ENCODE measurements at regions not wholly inside any gene's neighbourhood (a gene's known extent, or its start where the extent isn't known, plus 50 kb on each side); places are given as distances from the start of the nearest gene placed in this dataset.

GRCh38 chr14:83309833-83310232, 1776.2 kb upstream of the SEL1L start:
- H3K4me2 ChIP-seq, result no peak overlapping the region
- 1% methylated on average over 3 of the region's 3 CpGs for WGBS (ENCODE audit: missing lambda C conversion rate)
- ChIA-PET CTCF (no interaction called here), POLR2A (no interaction called here)
- no peak overlapping the region for H3K4me3 ChIP-seq
- no peaks in the 10 kb centered on the region for H3K4me1 ChIP-seq
- TF ChIP-seq TFCP2L1 (CRISPR knock-in tag; IDR thresholded peaks at IDR 0.05) (no peak), MAFK (IDR thresholded peaks at IDR 0.05; ENCODE audit: partially characterized antibody) (peak; percentile 47)
- no peak overlapping the region for H3K27ac ChIP-seq
- DNase-seq (ENCODE audit: low read depth in 1 of 2, low spot score in 1 of 2), result no peak
- ATAC-seq, result no peak
- no peak for FAIRE-seq
- H3K9me3 ChIP-seq, result no peaks in the 10 kb centered on the region; the same call in 2 of the 3 replicates

GRCh38 chr14:83312511-83312910, 1778.9 kb upstream of the SEL1L start:
- no peak for DNase-seq (ENCODE audit: low read depth in 1 of 2, low spot score in 1 of 2)
- H3K9me3 ChIP-seq, result no peaks in the 10 kb centered on the region; the same call in 2 of the 3 replicates
- no peaks in the 10 kb centered on the region for H3K4me1 ChIP-seq
- 4% methylated on average over 2 of the region's 2 CpGs for WGBS (ENCODE audit: missing lambda C conversion rate)
- ChIA-PET CTCF (no interaction called here), POLR2A (no interaction called here)
- H3K27ac ChIP-seq, result no peak overlapping the region
- H3K4me2 ChIP-seq, result no peak overlapping the region
- FAIRE-seq, result no peak
- H3K4me3 ChIP-seq, result no peak overlapping the region
- TF ChIP-seq ELK1 (IDR thresholded peaks at IDR 0.05; ENCODE audit: low read depth, low read length) (no peak), EP300 (IDR thresholded peaks at IDR 0.05) (no peak), EHMT2 (IDR thresholded peaks at IDR 0.05; ENCODE audit: low read depth) (no peak), RCOR1 (IDR thresholded peaks at IDR 0.05; ENCODE audit: low read depth, low read length) (no peak), BCL3 (IDR thresholded peaks at IDR 0.05) (no peak), GATA3 (IDR thresholded peaks at IDR 0.05; ENCODE audit: borderline replicate concordance) (no peak), KDM1A (IDR thresholded peaks at IDR 0.05; ENCODE audit: low read depth) (no peak), RNF2 (IDR thresholded peaks at IDR 0.05; ENCODE audit: borderline replicate concordance, low read depth) (no peak), NFE2L2 (conservative IDR thresholded peaks at IDR 0.05; ENCODE audit: low read length) (no peak), CTCF (IDR thresholded peaks at IDR 0.05) (no peak), NPAS2 (CRISPR knock-in tag; IDR thresholded peaks at IDR 0.05; ENCODE audit: borderline replicate concordance) (no peak), KDM5A (IDR thresholded peaks at IDR 0.05) (no peak)
- ATAC-seq, result no peak

- H3K9me3 ChIP-seq, result no peaks in the 10 kb centered on the region; the same call in 1 of the 3 replicates
- TF ChIP-seq TP53 (CRISPR knock-in tag; IDR thresholded peaks at IDR 0.05) (no peak), ZFP36 (IDR thresholded peaks at IDR 0.05; ENCODE audit: borderline replicate concordance, partially characterized antibody) (no peak), BHLHE40 (IDR thresholded peaks at IDR 0.05; ENCODE audit: low read depth, low read length) (no peak), GATA3 (IDR thresholded peaks at IDR 0.05; ENCODE audit: borderline replicate concordance) (no peak), EP300 (IDR thresholded peaks at IDR 0.05) (no peak), CHD4 (IDR thresholded peaks at IDR 0.05; ENCODE audit: borderline replicate concordance) (no peak), KDM5A (IDR thresholded peaks at IDR 0.05) (no peak), NPAS2 (CRISPR knock-in tag; IDR thresholded peaks at IDR 0.05; ENCODE audit: borderline replicate concordance) (no peak), HOXB13 (CRISPR knock-in tag; IDR thresholded peaks at IDR 0.05; ENCODE audit: low read depth) (no peak), JUN (IDR thresholded peaks at IDR 0.05) (no peak), POLR2AphosphoS2 (conservative IDR thresholded peaks at IDR 0.05; ENCODE audit: low read length) (no peak), RCOR1 (IDR thresholded peaks at IDR 0.05; ENCODE audit: low read depth, low read length) (no peak), NR3C1 (IDR thresholded peaks at IDR 0.05) (no peak), TFCP2L1 (CRISPR knock-in tag; IDR thresholded peaks at IDR 0.05) (no peak)
- no peak overlapping the region for H3K4me2 ChIP-seq
- H3K4me1 ChIP-seq, result no peaks in the 10 kb centered on the region
- CTCF ChIA-PET, result no interaction called here
- H3K27ac ChIP-seq, result no peak overlapping the region
- WGBS (ENCODE audit: missing lambda C conversion rate), result 17% methylated on average over 2 of the region's 2 CpGs
- POLR2A ChIA-PET, result no interaction called here
- FAIRE-seq (no peak), ATAC-seq (no peak), DNase-seq (ENCODE audit: low read depth in 1 of 2, low spot score in 1 of 2) (no peak)
- H3K4me3 ChIP-seq, result no peak overlapping the region
Measured at GRCh38 chr14:83314764-83315163, 1781.1 kb upstream of the SEL1L start.
